ENCODE measurements at regions not wholly inside any gene's neighbourhood (a gene's known extent, or its start where the extent isn't known, plus 50 kb on each side); places are given as distances from the start of the nearest gene placed in this dataset.

DNA sequence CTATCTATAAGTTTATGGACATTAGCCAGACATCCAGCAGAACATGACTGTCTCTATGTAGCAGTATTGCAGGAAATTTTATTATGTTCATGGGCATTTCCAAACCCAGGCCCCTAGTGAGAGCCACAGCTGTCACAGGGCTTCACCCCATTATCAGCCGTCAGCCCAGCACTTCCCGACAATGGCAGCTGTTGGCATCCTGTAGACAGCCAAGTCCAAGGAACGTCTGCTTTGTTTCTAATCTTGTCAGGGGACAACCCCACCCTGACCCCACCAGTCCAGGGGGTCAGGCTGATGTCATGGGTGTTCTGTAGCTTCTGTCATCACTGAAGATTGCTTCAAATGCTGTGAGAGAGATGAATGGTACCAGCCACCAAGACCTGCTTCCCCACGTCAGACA is 565.3 kb upstream of the BRINP1 start:
- no peaks in the 10 kb centered on the region for H3K36me3 ChIP-seq
- TF ChIP-seq, protein P1, sequence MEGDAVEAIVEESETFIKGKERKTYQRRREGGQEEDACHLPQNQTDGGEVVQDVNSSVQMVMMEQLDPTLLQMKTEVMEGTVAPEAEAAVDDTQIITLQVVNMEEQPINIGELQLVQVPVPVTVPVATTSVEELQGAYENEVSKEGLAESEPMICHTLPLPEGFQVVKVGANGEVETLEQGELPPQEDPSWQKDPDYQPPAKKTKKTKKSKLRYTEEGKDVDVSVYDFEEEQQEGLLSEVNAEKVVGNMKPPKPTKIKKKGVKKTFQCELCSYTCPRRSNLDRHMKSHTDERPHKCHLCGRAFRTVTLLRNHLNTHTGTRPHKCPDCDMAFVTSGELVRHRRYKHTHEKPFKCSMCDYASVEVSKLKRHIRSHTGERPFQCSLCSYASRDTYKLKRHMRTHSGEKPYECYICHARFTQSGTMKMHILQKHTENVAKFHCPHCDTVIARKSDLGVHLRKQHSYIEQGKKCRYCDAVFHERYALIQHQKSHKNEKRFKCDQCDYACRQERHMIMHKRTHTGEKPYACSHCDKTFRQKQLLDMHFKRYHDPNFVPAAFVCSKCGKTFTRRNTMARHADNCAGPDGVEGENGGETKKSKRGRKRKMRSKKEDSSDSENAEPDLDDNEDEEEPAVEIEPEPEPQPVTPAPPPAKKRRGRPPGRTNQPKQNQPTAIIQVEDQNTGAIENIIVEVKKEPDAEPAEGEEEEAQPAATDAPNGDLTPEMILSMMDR (IDR thresholded peaks at IDR 0.05), result no peak
- intact Hi-C loops (cut with DNase I; ENCODE audit: low total_unique reads), result no loop called here
- no peak overlapping the region for H3K27ac ChIP-seq
- H3K9me3 ChIP-seq, result no peaks in the 10 kb centered on the region
- no peaks in the 10 kb centered on the region for H3K27me3 ChIP-seq
- H3K4me3 ChIP-seq, result no peak overlapping the region
- DNase-seq, result no peak
- peaks cover 0 to 10% (median 4%) of the 10 kb centered on the region in 4 donors for H3K4me1 ChIP-seq

DNA sequence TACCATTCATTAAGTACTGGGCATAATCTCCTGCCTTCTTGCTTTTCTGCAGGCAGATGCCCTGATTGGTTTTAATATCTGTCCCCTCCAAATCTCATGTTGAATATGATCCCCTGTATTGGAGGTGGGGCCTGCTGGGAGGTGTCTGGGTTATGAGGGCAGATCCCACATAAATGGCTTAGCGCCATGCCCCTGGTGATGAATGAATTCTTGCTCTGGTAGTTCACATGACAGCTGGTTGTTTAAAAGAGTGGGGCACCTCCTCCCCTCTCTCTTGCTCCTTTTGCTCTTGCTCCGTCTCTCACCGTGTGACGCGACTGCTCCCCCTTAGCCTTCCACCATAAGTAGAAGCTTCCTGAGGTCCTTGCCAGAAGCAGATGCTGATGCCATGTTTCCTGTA is 564.0 kb upstream of the BRINP1 start:
- no peak overlapping the region for H3K27ac ChIP-seq
- H3K4me1 ChIP-seq, result no peaks in the 10 kb centered on the region
- intact Hi-C loops (cut with DNase I; ENCODE audit: low total_unique reads), result no loop called here
- no peaks in the 10 kb centered on the region for H3K27me3 ChIP-seq
- TF ChIP-seq, protein P1 (IDR thresholded peaks at IDR 0.05), result no peak
- H3K36me3 ChIP-seq, result no peaks in the 10 kb centered on the region
- H3K9me3 ChIP-seq, result no peaks in the 10 kb centered on the region
- DNase-seq, result no peak
- no peak overlapping the region for H3K4me3 ChIP-seq

DNA sequence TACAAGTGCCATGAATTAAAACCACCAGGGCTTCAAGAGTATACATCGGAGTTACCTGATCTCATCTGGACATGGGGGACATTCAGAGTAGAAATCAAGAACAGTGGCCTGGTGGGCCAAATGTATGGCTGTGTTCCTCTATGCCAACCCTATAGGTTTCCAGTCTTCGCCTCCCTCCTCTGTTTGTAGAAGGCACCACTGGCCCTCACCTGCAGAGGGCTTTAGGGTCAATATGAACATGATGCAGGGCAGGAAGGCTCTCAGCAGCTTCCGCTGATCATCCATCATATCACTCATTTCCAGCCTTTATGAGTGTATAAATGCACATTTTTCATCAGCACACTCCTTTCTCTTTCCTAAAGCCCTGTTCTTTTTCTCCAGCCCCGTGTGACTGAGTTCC is 555.5 kb upstream of the BRINP1 start:
- Histone ChIP-seq H3K4me3 (no peak overlapping the region), H3K36me3 (no peaks in the 10 kb centered on the region), H3K9me3 (peaks cover 0 to 11% (median 0%) of the 10 kb centered on the region in 3 donors), H3K4me1 (no peaks in the 10 kb centered on the region), H3K27me3 (no peaks in the 10 kb centered on the region), H3K27ac (no peak overlapping the region)
- DNase-seq, result no peak
- intact Hi-C loops (cut with DNase I; ENCODE audit: low total_unique reads), result no loop called here
- TF ChIP-seq, protein P1 (IDR thresholded peaks at IDR 0.05), result no peak

DNA sequence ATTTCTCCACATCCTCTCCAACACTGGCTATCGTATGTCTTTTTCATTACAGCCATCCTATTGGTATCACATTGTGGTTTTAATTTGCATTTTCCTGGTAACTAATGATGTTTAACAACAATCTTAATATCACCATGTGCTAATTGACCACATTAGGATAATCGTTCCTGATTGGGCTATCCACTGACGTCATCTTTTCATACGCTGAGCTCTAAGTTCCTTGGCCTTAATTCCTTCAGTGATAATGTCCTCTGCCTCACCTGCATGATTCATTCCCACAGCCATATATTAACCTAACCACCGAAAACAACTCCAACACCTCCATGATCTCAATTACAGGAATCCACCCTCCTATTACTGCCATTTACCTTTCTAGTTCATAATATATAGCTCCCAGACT is 547.9 kb upstream of the BRINP1 start:
- Histone ChIP-seq H3K9me3 (peaks cover 0 to 11% (median 0%) of the 10 kb centered on the region in 3 donors), H3K27ac (no peak overlapping the region), H3K4me1 (no peaks in the 10 kb centered on the region), H3K27me3 (no peaks in the 10 kb centered on the region), H3K36me3 (no peaks in the 10 kb centered on the region), H3K4me3 (no peak overlapping the region)
- intact Hi-C loops (cut with DNase I; ENCODE audit: low total_unique reads), result no loop called here
- no peak for DNase-seq
- TF ChIP-seq, protein P1 (IDR thresholded peaks at IDR 0.05), result no peak

DNA sequence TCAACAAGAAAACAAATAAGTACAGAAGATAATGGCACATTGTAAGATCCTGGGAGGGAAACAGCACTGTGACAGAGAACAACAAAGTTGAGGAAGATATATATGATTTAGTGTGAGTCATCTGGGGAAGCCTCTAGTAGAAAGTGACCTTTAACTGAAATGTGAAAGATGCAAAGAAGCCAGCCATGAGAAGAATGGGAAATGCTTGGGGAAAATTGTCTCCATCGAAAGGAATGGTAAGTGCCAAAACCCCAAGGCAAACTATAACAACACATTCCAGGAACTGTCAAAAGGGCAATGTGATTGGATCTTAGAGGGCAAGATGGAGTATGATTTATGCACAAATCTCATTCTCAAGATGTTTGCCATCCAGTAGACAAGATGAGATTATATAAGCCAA is 537.8 kb upstream of the BRINP1 start:
- Histone ChIP-seq H3K4me1 (no peaks in the 10 kb centered on the region), H3K9me3 (peaks cover 0 to 8% (median 0%) of the 10 kb centered on the region in 3 donors), H3K36me3 (no peaks in the 10 kb centered on the region), H3K27ac (no peak overlapping the region), H3K27me3 (no peaks in the 10 kb centered on the region), H3K4me3 (no peak overlapping the region)
- TF ChIP-seq, protein P1 (IDR thresholded peaks at IDR 0.05), result no peak
- DNase-seq, result no peak
- intact Hi-C loops (cut with DNase I; ENCODE audit: low total_unique reads), result no loop called here

DNA sequence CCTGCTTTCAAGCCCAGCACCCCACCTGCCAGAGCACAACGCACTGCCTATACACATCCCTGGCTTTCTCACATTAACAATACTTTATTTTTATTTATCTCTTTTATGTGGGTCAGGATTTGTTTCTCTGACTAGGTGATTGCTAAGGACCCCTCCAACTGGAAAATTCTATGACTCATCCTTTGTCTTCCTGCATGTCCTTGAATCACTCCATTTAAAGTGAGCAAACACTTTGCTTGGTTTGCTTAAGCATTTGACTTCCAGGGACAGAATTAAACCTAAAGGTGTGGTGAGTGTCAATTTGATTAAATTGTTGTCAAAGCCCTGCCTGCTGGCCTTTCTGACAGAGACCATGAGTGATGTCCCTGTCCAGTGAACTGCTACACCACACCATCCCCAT is 536.5 kb upstream of the BRINP1 start:
- intact Hi-C loops (cut with DNase I; ENCODE audit: low total_unique reads), result no loop called here
- TF ChIP-seq, protein P1 (IDR thresholded peaks at IDR 0.05), result no peak
- H3K27me3 ChIP-seq, result no peaks in the 10 kb centered on the region
- no peaks in the 10 kb centered on the region for H3K36me3 ChIP-seq
- DNase-seq, result no peak
- H3K4me1 ChIP-seq, result no peaks in the 10 kb centered on the region
- no peak overlapping the region for H3K4me3 ChIP-seq
- H3K9me3 ChIP-seq, result peaks cover 0 to 8% (median 0%) of the 10 kb centered on the region in 3 donors
- no peak overlapping the region for H3K27ac ChIP-seq
